ENCODE measurements at regions not wholly inside any gene's neighbourhood (a gene's known extent, or its start where the extent isn't known, plus 50 kb on each side); places are given as distances from the start of the nearest gene placed in this dataset.

DNA sequence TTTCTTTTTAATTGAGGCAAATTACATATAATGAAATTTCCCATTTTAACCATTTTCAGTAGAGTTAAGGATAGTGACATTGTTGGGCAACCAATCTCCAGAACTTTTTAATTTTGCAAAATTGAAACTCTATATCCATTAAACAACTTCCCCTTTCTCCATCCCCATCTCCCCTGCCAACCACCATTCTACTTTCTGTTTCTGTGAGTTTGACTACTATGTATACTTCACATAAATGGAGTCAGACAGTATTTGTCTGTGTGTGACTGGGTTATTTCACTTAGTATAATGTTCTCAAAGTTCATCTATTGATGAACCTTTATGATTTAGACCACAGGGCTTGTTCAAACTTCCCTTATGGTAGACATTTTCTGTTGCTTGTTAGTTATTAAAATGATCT is 364.5 kb upstream of the MAD2L1 start:
- Histone ChIP-seq H2BK5ac (ENCODE audit: insufficient read length, low read length) (no peak overlapping the region), H2BK15ac (ENCODE audit: low read depth, low read length) (no peak overlapping the region), H2BK12ac (ENCODE audit: insufficient read length, low read depth, low read length) (no peak overlapping the region), H2BK20ac (ENCODE audit: low read depth, low read length, poor library complexity, severe bottlenecking) (no peak overlapping the region), H3T11ph (ENCODE audit: low read length) (no peak overlapping the region), H4K20me1 (ENCODE audit: control insufficient read depth, insufficient read depth, insufficient read length) (no peaks in the 10 kb centered on the region), H4K91ac (ENCODE audit: insufficient read length, low read depth, low read length) (no peak overlapping the region), H3K27me3 (ENCODE audit: insufficient read depth, low read length) (no peaks in the 10 kb centered on the region), H3K79me1 (ENCODE audit: insufficient read depth, low read depth, low read length, poor library complexity, severe bottlenecking) (no peaks in the 10 kb centered on the region), H3K4ac (ENCODE audit: low read depth, low read length) (no peak overlapping the region), H3K4me1 (ENCODE audit: insufficient read depth, low read length) (no peaks in the 10 kb centered on the region), H3K79me2 (ENCODE audit: insufficient read depth, low read length) (no peaks in the 10 kb centered on the region), H3K9ac (ENCODE audit: extremely low read depth, insufficient read length, low read length) (no peak overlapping the region), H3K14ac (ENCODE audit: insufficient read depth, low read length) (no peak overlapping the region), H2BK120ac (ENCODE audit: low read depth, low read length, poor library complexity, severe bottlenecking) (no peak overlapping the region), H3K9me3 (ENCODE audit: control insufficient read depth, low read depth, low read length) (no peaks in the 10 kb centered on the region), H3K4me2 (ENCODE audit: insufficient read depth, insufficient read length, low read length) (no peak overlapping the region), H3K23me2 (ENCODE audit: insufficient read length, low read depth, low read length, poor library complexity, severe bottlenecking) (no peaks in the 10 kb centered on the region), H3K23ac (ENCODE audit: insufficient read length, low read depth, low read length) (no peak overlapping the region), H4K5ac (ENCODE audit: insufficient read length, low read depth, low read length) (no peak overlapping the region), H3K56ac (ENCODE audit: insufficient read length, low read depth, low read length) (no peak overlapping the region), H3K18ac (ENCODE audit: insufficient read length, low read depth, low read length) (no peak overlapping the region), H2AFZ (ENCODE audit: low read length) (no peak overlapping the region), H4K8ac (replicated peaks; ENCODE audit: insufficient read length, low read depth, low read length) (no peak overlapping the region), H2AK5ac (ENCODE audit: insufficient read length, low read length) (no peak overlapping the region), H3K27ac (ENCODE audit: insufficient read length, low read depth, low read length) (no peak overlapping the region)
- Mint-ChIP-seq H3K36me3 (ENCODE audit: insufficient read depth in 1 of 3, low read depth in 3 of 3) (no peaks in the 10 kb centered on the region), H3K27me3 (ENCODE audit: low read depth) (no peaks in the 10 kb centered on the region), H3K27ac (no peak overlapping the region), H3K4me3 (no peak overlapping the region), H3K4me1 (peaks cover 5 to 7% of the 10 kb centered on the region in 2 experiments), H3K9me3 (no peaks in the 10 kb centered on the region)
- no peak for DNase-seq
- TF ChIP-seq, protein P1, sequence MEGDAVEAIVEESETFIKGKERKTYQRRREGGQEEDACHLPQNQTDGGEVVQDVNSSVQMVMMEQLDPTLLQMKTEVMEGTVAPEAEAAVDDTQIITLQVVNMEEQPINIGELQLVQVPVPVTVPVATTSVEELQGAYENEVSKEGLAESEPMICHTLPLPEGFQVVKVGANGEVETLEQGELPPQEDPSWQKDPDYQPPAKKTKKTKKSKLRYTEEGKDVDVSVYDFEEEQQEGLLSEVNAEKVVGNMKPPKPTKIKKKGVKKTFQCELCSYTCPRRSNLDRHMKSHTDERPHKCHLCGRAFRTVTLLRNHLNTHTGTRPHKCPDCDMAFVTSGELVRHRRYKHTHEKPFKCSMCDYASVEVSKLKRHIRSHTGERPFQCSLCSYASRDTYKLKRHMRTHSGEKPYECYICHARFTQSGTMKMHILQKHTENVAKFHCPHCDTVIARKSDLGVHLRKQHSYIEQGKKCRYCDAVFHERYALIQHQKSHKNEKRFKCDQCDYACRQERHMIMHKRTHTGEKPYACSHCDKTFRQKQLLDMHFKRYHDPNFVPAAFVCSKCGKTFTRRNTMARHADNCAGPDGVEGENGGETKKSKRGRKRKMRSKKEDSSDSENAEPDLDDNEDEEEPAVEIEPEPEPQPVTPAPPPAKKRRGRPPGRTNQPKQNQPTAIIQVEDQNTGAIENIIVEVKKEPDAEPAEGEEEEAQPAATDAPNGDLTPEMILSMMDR (conservative IDR thresholded peaks at IDR 0.05) = no peak

Data from H9 (cell line).